GM12878 (cell line): ENCODE measurements at regions not wholly inside any gene's neighbourhood (a gene's known extent, or its start where the extent isn't known, plus 50 kb on each side); places are given as distances from the start of the nearest gene placed in this dataset.

Experiments used
- ATAC-seq: fragments of 200-7000 bp; cut with Tn5 transposase; 3 replicates; pipeline ENCODE4 v1.9.1; 2020; ENCODE audit warnings: mild to moderate bottlenecking, moderate library complexity
- BruUV-seq: library from RNA; stranded (reverse); fragments of 400-500 nt; replicated peaks from 2 replicates; lab custom pipeline; 2021; lab: Mats Ljungman, UMichigan
- CTCF ChIA-PET: fragments of 300-600 bp; sonication (Branson Sonifier 250); formaldehyde crosslinking; extraction: SDS; loops from one replicate; lab custom pipeline; 2021; ENCODE audit warnings: inconsistent platforms; lab: Yijun Ruan, JAX
- POLR2A ChIA-PET: fragments of 350-600 bp; formaldehyde crosslinking; extraction: SDS; loops from one replicate; lab custom pipeline; 2021; ENCODE audit warnings: inconsistent platforms; lab: Charles Lee
- RAD21 ChIA-PET: fragments of 300-600 bp; sonication (Branson Sonifier 250); formaldehyde crosslinking; loops from one replicate; lab custom pipeline; 2023; ENCODE audit warnings: antibody characterized with exemption; ENCODE audit not compliant: unreplicated experiment; lab: Charles Lee
- SMC1A ChIA-PET: fragments of 300-600 bp; sonication (Branson Sonifier 250); formaldehyde crosslinking; loops from one replicate; lab custom pipeline; 2023; ENCODE audit not compliant: unreplicated experiment, uncharacterized antibody; lab: Charles Lee
- DNase-seq: peaks from one replicate; pipeline ENCODE4 v3.0.0-alpha.2; 2011; ENCODE audit warnings: low read depth, low spot score
- FAIRE-seq: peaks from 3 replicates; lab custom pipeline; 2011; peaks lifted over from hg19 to GRCh38; lab: Jason Lieb, UNC
- H2AFZ ChIP-seq: 2 replicates; pipeline ENCODE4 v1.6.0; 2011; ENCODE audit warnings: low read depth, low read length, control low read depth; ENCODE audit not compliant: control insufficient read depth
- H3K27ac ChIP-seq: 2 replicates; pipeline ENCODE4 v1.5.1; 2011; ENCODE audit warnings: control low read depth; ENCODE audit not compliant: control insufficient read depth, insufficient read depth
- H3K27me3 ChIP-seq, 2 experiments: replicated peaks in 1 of 2; 2 replicates each; pipeline versions ENCODE4 v1.6.0 to v1.6.1; 2011; ENCODE audit warnings: low read length in 1 of 2; ENCODE audit not compliant: control insufficient read depth in 2 of 2, insufficient read depth in 2 of 2
- H3K36me3 ChIP-seq, 2 experiments: 2 replicates each; pipeline ENCODE4 v1.5.1; 2011; ENCODE audit warnings: low read length in 1 of 2; ENCODE audit not compliant: control insufficient read depth in 2 of 2, insufficient read depth in 2 of 2
- H3K4me1 ChIP-seq: 2 replicates; pipeline ENCODE4 v1.6.1; 2011; ENCODE audit warnings: mild to moderate bottlenecking, low read length, moderate library complexity, mixed read lengths; ENCODE audit not compliant: control insufficient read depth, insufficient read depth
- H3K4me2 ChIP-seq: 2 replicates; pipeline ENCODE4 v1.6.0; 2011; ENCODE audit warnings: control low read depth; ENCODE audit not compliant: control insufficient read depth, insufficient read depth
- H3K4me3 ChIP-seq: fragments of 200-600 bp; sonication (generic); 2 replicates; pipeline ENCODE4 v1.5.1; 2016
- H3K79me2 ChIP-seq: 2 replicates; pipeline ENCODE4 v1.6.0; 2011; ENCODE audit warnings: low read length; ENCODE audit not compliant: control insufficient read depth, insufficient read depth
- H3K9ac ChIP-seq: 2 replicates; pipeline ENCODE4 v1.8.0; 2011; ENCODE audit warnings: low read length, control low read depth, mixed read lengths; ENCODE audit not compliant: control insufficient read depth, insufficient read depth
- H3K9me3 ChIP-seq: replicated peaks from 3 replicates; pipeline ENCODE4 v1.5.1; 2011; ENCODE audit warnings: mild to moderate bottlenecking, low read length; ENCODE audit not compliant: control insufficient read depth, insufficient read depth
- H4K20me1 ChIP-seq: 2 replicates; pipeline ENCODE4 v1.6.0; 2011; ENCODE audit not compliant: control insufficient read depth, insufficient read depth
- BHLHE40 ChIP-seq, 2 experiments: fragments of 450-650 bp in 1 of 2; IDR thresholded peaks; 2 replicates each; pipeline ENCODE4 v1.6.1; 2011 to 2017; ENCODE audit warnings: low read depth in 2 of 2, borderline replicate concordance in 1 of 2, improper control_type of control experiment in 1 of 2, low read length in 1 of 2, mild to moderate bottlenecking in 1 of 2
- CREM ChIP-seq: IDR thresholded peaks from 2 replicates; pipeline ENCODE4 v1.6.1; 2014; ENCODE audit warnings: antibody characterized with exemption, low read depth
- DPF2 ChIP-seq: fragments of 450-650 bp; IDR thresholded peaks from 2 replicates; pipeline ENCODE4 v1.6.1; 2017; ENCODE audit warnings: mild to moderate bottlenecking
- E2F4 ChIP-seq: IDR thresholded peaks from 2 replicates; pipeline ENCODE4 v1.6.1; 2012; ENCODE audit warnings: low read depth, low read length, improper control_type of control experiment
- HSF1 ChIP-seq: fragments of 150-350 bp; IDR thresholded peaks from 2 replicates; pipeline ENCODE4 v1.6.1; 2014; ENCODE audit warnings: mild to moderate bottlenecking, low read depth, low read length
- POLR2A ChIP-seq: IDR thresholded peaks from 2 replicates; pipeline ENCODE4 v1.6.1; 2011; ENCODE audit warnings: low read depth, mild to moderate bottlenecking, low read length
- RELA ChIP-seq: fragments of 450-650 bp; IDR thresholded peaks from 2 replicates; pipeline ENCODE4 v1.8.0; 2014; ENCODE audit warnings: borderline replicate concordance; ENCODE audit not compliant: partially characterized antibody
- ZBTB4 ChIP-seq: fragments of 450-650 bp; formaldehyde crosslinking; IDR thresholded peaks from 2 replicates; pipeline ENCODE4 v1.4.0; 2022; ENCODE audit warnings: mild to moderate bottlenecking, moderate library complexity
- WGBS: methylation state at CpG from one replicate; pipeline ENCODE4 v1.1.6; 2016; ENCODE audit warnings: low lambda C conversion rate; ENCODE audit not compliant: insufficient replicate concordance, insufficient coverage; ENCODE audit errors: missing lambda C conversion rate; 5-methylcytosine and 5-hydroxymethylcytosine counted together
- in situ Hi-C: fragments of 300-500 bp; cut with MboI; formaldehyde crosslinking; loops from 9 replicates; pipeline ENCODE4 v1.14.3; 2018; ENCODE audit warnings: mixed read lengths
- intact Hi-C: fragments of 100-400 bp; cut with micrococcal nuclease; formaldehyde crosslinking; loops from one replicate; pipeline ENCODE4 v1.14.2; 2022; ENCODE audit not compliant: unreplicated experiment

GRCh38 chr9:90974016-90974415, 172.4 kb downstream of the SYK start:
- intact Hi-C loops (no loop called here), in situ Hi-C loops (no loop called here)
- ATAC-seq (no peak), FAIRE-seq (peak; percentile 68), DNase-seq (no peak)
- 1% methylated on average over 5 of the region's 5 CpGs for WGBS
- no peaks in the 10 kb centered on the region for H3K36me3 ChIP-seq
- POLR2A ChIA-PET: no interaction called here
- no peaks in the 10 kb centered on the region for H3K9me3 ChIP-seq
- H3K4me3 ChIP-seq: no peak overlapping the region
- no peaks in the 10 kb centered on the region for H3K79me2 ChIP-seq
- TF ChIP-seq E2F4 (no peak), RELA (no peak), BHLHE40 (IDR thresholded peaks at IDR 0.05; ENCODE audit: borderline replicate concordance in 1 of 2, low read depth in 2 of 2, low read length in 1 of 2) (no peak)
- no peak overlapping the region for H3K27ac ChIP-seq
- peaks cover 13% of the 10 kb centered on the region for H3K4me1 ChIP-seq
- RAD21 ChIA-PET: no interaction called here
- no peaks in the 10 kb centered on the region for H4K20me1 ChIP-seq
- SMC1A ChIA-PET: interaction anchor here (1.0 kb wide), 1 partner anchor 43 kb away, joined by 3 read pairs; no protein-coding TSS in a partner anchor
- CTCF ChIA-PET: no interaction called here
- BruUV-seq: no TSS peak
- no peak overlapping the region for H2AFZ ChIP-seq
- H3K9ac ChIP-seq: no peak overlapping the region
- H3K27me3 ChIP-seq: peaks cover 0 to 3% of the 10 kb centered on the region in 2 experiments; a peak in 2 of 4 replicates
- H3K4me2 ChIP-seq: no peak overlapping the region

- H4K20me1 ChIP-seq: no peaks in the 10 kb centered on the region
- H3K27ac ChIP-seq: no peak overlapping the region
- FAIRE-seq: no peak
- DNase-seq: no peak
- no peak overlapping the region for H2AFZ ChIP-seq
- 68% methylated on average over 9 of the region's 9 CpGs for WGBS
- intact Hi-C loops (no loop called here), in situ Hi-C loops (no loop called here)
- no peaks in the 10 kb centered on the region for H3K9me3 ChIP-seq
- peaks cover 0 to 7% of the 10 kb centered on the region in 2 experiments; a peak in 3 of 4 replicates for H3K27me3 ChIP-seq
- ChIA-PET SMC1A (interaction anchor here (1.0 kb wide), 1 partner anchor 43 kb away, joined by 3 read pairs; no protein-coding TSS in a partner anchor), POLR2A (no interaction called here), CTCF (no interaction called here), RAD21 (no interaction called here)
- no TSS peak for BruUV-seq
- H3K9ac ChIP-seq: no peak overlapping the region
- H3K4me1 ChIP-seq: peaks cover 13% of the 10 kb centered on the region
- no peak overlapping the region for H3K4me3 ChIP-seq
- no peaks in the 10 kb centered on the region for H3K36me3 ChIP-seq
- no peak for ATAC-seq
- no peaks in the 10 kb centered on the region for H3K79me2 ChIP-seq
- H3K4me2 ChIP-seq: no peak overlapping the region
- TF ChIP-seq POLR2A: no peak
- TF ChIP-seq HSF1: no peak
- TF ChIP-seq DPF2: no peak
- no peak for TF ChIP-seq CREM
- TF ChIP-seq ZBTB4 (CRISPR knock-in tag): no peak
Observed at GRCh38 chr9:90974643-90975245, 173.1 kb downstream of the SYK start.
